A549 (cell line): ENCODE measurements at regions not wholly inside any gene's neighbourhood (a gene's known extent, or its start where the extent isn't known, plus 50 kb on each side); places are given as distances from the start of the nearest gene placed in this dataset.
A peak's percentile ranks its signal among the peaks of the same experiment; 100 is the strongest.
"Not testable (repeated sequence)": the region's sequence is repeated elsewhere in the genome, so short reads cannot be mapped to it uniquely, and the experiment has no call there.

ENCODE experiments used
- ATAC-seq, 2 experiments: fragments of 200-7000 bp in 1 of 2; fragments of >200 bp in 1 of 2; cut with Nextera tagmentation in 1 of 2; cut with Tn5 transposase in 1 of 2; 3 replicates each; pipeline versions ENCODE4 v1.8.0 to v1.9.1; 2018 to 2020; ENCODE audit warnings: mild to moderate bottlenecking in 1 of 2, moderate library complexity in 1 of 2
- CTCF ChIA-PET: fragments of 300-600 bp; sonication (Branson Sonifier 250); formaldehyde crosslinking; extraction: SDS; loops from one replicate; lab custom pipeline; 2021; ENCODE audit warnings: antibody characterized with exemption, inconsistent platforms; lab: Yijun Ruan, JAX
- POLR2A ChIA-PET: fragments of 350-600 bp; formaldehyde crosslinking; extraction: SDS; loops from one replicate; lab custom pipeline; 2021; ENCODE audit warnings: antibody characterized with exemption, inconsistent platforms; lab: Yijun Ruan, JAX
- DNase-seq, 2 experiments: peaks; one replicate each; pipeline versions ENCODE4 v3.0.0 to v3.0.0-alpha.2; 2011 to 2016; ENCODE audit warnings: low read depth in 1 of 2, low spot score in 1 of 2
- FAIRE-seq: peaks from 2 replicates; lab custom pipeline; 2011; peaks lifted over from hg19 to GRCh38; lab: Jason Lieb, UNC
- H3K27ac ChIP-seq, 2 experiments: fragments of >200 bp; sonication (Bioruptor Twin); formaldehyde crosslinking; 3 replicates each; pipeline ENCODE4 v1.5.1; 2016 to 2017
- H3K4me1 ChIP-seq: fragments of >200 bp; sonication (Bioruptor Twin); formaldehyde crosslinking; 3 replicates; pipeline ENCODE4 v1.6.1; 2016
- H3K4me2 ChIP-seq: fragments of >200 bp; sonication (Bioruptor Twin); formaldehyde crosslinking; 3 replicates; pipeline ENCODE4 v1.6.1; 2016
- H3K4me3 ChIP-seq: fragments of >200 bp; sonication (Bioruptor Twin); formaldehyde crosslinking; 3 replicates; pipeline ENCODE4 v1.5.1; 2016
- H3K9me3 ChIP-seq: fragments of >200 bp; sonication (Bioruptor Twin); formaldehyde crosslinking; 3 replicates; pipeline ENCODE4 v1.6.1; 2016
- CBX2 ChIP-seq: fragments of 200-600 bp; sonication (generic); IDR thresholded peaks from 2 replicates; pipeline ENCODE4 v1.6.1; 2016; ENCODE audit warnings: low read depth, mild to moderate bottlenecking, borderline replicate concordance
- CBX8 ChIP-seq: fragments of 200-600 bp; sonication (generic); IDR thresholded peaks from 2 replicates; pipeline ENCODE4 v1.6.1; 2016
- GATA3 ChIP-seq: IDR thresholded peaks from 2 replicates; pipeline ENCODE4 v1.6.1; 2012; ENCODE audit warnings: borderline replicate concordance
- HDAC2 ChIP-seq: fragments of 200-600 bp; sonication (generic); IDR thresholded peaks from 2 replicates; pipeline ENCODE4 v1.6.1; 2016
- HEYL ChIP-seq: fragments of 250-450 bp; sonication (Bioruptor Pico); IDR thresholded peaks from 2 replicates; pipeline ENCODE4 v1.8.0; 2021; ENCODE audit warnings: mild to moderate bottlenecking, moderate library complexity
- HOXA7 ChIP-seq: fragments of 250-450 bp; sonication (Bioruptor Pico); IDR thresholded peaks from 2 replicates; pipeline ENCODE4 v1.5.0; 2020; ENCODE audit warnings: mild to moderate bottlenecking, moderate library complexity
- HOXB5 ChIP-seq: fragments of 250-450 bp; sonication (Bioruptor Pico); IDR thresholded peaks from 2 replicates; pipeline ENCODE4 v1.5.0; 2020; ENCODE audit warnings: mild to moderate bottlenecking, moderate library complexity
- KDM1A ChIP-seq: fragments of 200-600 bp; sonication (generic); IDR thresholded peaks from 2 replicates; pipeline ENCODE4 v1.6.1; 2016; ENCODE audit warnings: low read depth, mild to moderate bottlenecking
- MAFK ChIP-seq: fragments of 450-650 bp; IDR thresholded peaks from 2 replicates; pipeline ENCODE4 v1.6.1; 2014; ENCODE audit not compliant: partially characterized antibody
- NPAS2 ChIP-seq: fragments of 250-450 bp; sonication (Bioruptor Pico); IDR thresholded peaks from 2 replicates; pipeline ENCODE4 v1.8.0; 2022; ENCODE audit warnings: mild to moderate bottlenecking, moderate library complexity, borderline replicate concordance
- NR3C1 ChIP-seq: fragments of >200 bp; sonication (Bioruptor Twin); formaldehyde crosslinking; IDR thresholded peaks from 3 replicates; pipeline ENCODE4 v1.6.1; 2017
- PHF8 ChIP-seq: fragments of 200-600 bp; sonication (generic); IDR thresholded peaks from 2 replicates; pipeline ENCODE4 v1.6.1; 2016; ENCODE audit warnings: low read depth, mild to moderate bottlenecking, antibody characterized with exemption, moderate library complexity, borderline replicate concordance
- POLR2AphosphoS2 ChIP-seq: conservative IDR thresholded peaks from 2 replicates; pipeline ENCODE4 v1.6.1; 2012; ENCODE audit warnings: low read length, improper control_type of control experiment, inconsistent platforms
- TP53 ChIP-seq: fragments of 250-450 bp; sonication (Bioruptor Pico); IDR thresholded peaks from 2 replicates; pipeline ENCODE4 v1.5.0; 2021; ENCODE audit warnings: mild to moderate bottlenecking, moderate library complexity
- ZC3H11A ChIP-seq: fragments of 450-650 bp; IDR thresholded peaks from 2 replicates; pipeline ENCODE4 v1.6.1; 2014; ENCODE audit warnings: antibody characterized with exemption, mild to moderate bottlenecking
- WGBS: methylation state at CpG from one replicate; pipeline ENCODE4 v1.1.6; 2017; ENCODE audit errors: missing lambda C conversion rate; 5-methylcytosine and 5-hydroxymethylcytosine counted together
- small RNA-seq, 6 experiments: library from RNA; depleted of rRNA; stranded (forward); fragments of <200 nt; gene quantifications; one replicate each; pipeline ENCODE3, GENCODE V24; 2012
- TF ChIP-seq, protein P1 (sequence below): fragments of >200 bp; sonication (Bioruptor Twin); formaldehyde crosslinking; IDR thresholded peaks from 2 replicates; pipeline ENCODE4 v1.6.1; 2016
- TF ChIP-seq, protein P2 (sequence below): IDR thresholded peaks from 2 replicates; pipeline ENCODE4 v1.6.1; 2012; ENCODE audit warnings: low read depth, borderline replicate concordance

DNA sequence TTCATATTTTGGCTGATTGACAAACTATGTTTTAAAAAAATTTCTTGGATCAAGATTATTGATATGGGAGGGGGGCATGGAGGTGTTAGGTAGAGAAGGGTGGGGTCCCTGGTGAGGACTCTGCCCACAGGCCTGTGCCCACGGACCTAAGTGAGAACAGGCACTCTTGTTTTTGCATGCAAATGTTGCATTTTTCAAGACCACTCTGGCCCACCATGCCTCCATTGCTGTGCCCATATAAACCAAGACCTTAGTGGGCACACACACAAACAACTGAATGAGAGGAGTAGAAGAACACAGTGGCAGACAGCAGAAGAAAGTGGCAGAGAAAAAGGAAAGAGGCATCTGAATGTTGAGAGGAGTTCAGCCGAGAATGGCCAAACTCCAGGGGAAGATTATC, 69.6 kb upstream of the ZNF98 start:
- POLR2A ChIA-PET, result no interaction called here
- TF ChIP-seq KDM1A (no peak), NPAS2 (CRISPR knock-in tag) (no peak), HEYL (CRISPR knock-in tag) (no peak)
- Histone ChIP-seq H3K4me2 (no peak overlapping the region), H3K4me1 (no peaks in the 10 kb centered on the region), H3K27ac (no peak overlapping the region), H3K9me3 (peaks cover 65% of the 10 kb centered on the region), H3K4me3 (no peak overlapping the region)
- DNase-seq, result no peak
- 1% methylated on average over 2 of the region's 2 CpGs for WGBS
- CTCF ChIA-PET, result no interaction called here
- no peak for ATAC-seq
- no peak for FAIRE-seq

DNA sequence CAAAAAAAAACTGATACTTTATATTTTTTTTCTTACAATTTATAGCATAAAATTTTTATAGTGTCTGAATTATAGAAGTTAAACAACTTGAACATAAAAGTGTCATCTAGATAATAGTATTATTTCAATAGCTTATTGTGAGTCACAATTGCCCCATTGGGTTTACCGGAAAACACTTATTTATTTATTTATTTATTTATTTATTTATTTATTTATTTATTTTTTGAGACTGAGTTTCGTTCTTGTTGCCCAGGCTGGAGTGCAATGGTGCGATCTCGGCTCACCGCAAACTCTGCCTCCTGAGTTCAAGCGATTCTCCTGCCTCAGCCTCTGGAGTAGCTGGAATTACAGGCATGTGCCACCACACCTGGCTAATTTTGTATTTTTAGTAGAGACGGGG, 61.4 kb upstream of the ZNF98 start:
- H3K27ac ChIP-seq, H3K4me3 ChIP-seq, H3K4me1 ChIP-seq, ATAC-seq, FAIRE-seq, DNase-seq, POLR2A ChIA-PET, H3K4me2 ChIP-seq, CTCF ChIA-PET: not testable (repeated sequence)
- H3K9me3 ChIP-seq, result peaks cover 83% of the 10 kb centered on the region
- 41% methylated on average over 7 of the region's 7 CpGs for WGBS
- TF ChIP-seq ZC3H11A, result peak; percentile 78

DNA sequence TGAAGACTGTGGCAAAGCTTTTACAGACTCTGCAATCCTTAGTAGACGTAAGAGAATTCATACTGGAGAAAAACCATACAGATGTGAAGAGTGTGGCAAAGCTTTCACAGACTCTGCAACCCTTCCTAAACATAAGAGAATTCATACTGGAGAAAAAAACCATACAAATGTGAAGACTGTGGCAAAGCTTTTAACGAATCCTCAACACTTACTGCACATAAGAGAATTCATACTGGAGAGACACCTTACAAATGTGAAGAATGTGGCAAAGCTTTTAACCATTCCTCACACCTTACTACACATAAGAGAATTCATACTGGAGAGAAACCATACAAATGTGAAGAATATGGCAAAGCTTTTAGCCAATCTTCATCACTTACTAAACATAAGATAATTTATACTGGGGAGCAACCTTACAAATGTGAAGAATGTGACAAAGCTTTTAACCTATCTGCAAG, 50.1 kb upstream of the ZNF98 start:
- FAIRE-seq (no peak), ATAC-seq (no peak), DNase-seq (no peak)
- Histone ChIP-seq H3K4me2 (no peak overlapping the region), H3K9me3 (peaks cover 80% of the 10 kb centered on the region), H3K4me1 (no peaks in the 10 kb centered on the region), H3K4me3 (no peak overlapping the region), H3K27ac (no peak overlapping the region)
- ChIA-PET POLR2A (no interaction called here), CTCF (interaction anchor here (1.6 kb wide), 1 partner anchor 12 kb away, joined by 3 read pairs; no protein-coding TSS in a partner anchor)
- 11% methylated on average over 2 of the region's 2 CpGs for WGBS
- TF ChIP-seq GATA3 (peak; percentile 49; the same call in 1 of the 2 replicates), CBX2 (no peak), MAFK (no peak), POLR2AphosphoS2 (no peak), CBX8 (no peak), HOXA7 (no peak), NR3C1 (no peak), TP53 (CRISPR knock-in tag) (no peak), PHF8 (no peak), HDAC2 (no peak), HOXB5 (CRISPR knock-in tag) (no peak)
- TF ChIP-seq, protein P1, sequence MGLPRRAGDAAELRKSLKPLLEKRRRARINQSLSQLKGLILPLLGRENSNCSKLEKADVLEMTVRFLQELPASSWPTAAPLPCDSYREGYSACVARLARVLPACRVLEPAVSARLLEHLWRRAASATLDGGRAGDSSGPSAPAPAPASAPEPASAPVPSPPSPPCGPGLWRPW, result 0 out of 2 replicates have a peak, but pooled peaks have one; percentile 13
- TF ChIP-seq, protein P2, sequence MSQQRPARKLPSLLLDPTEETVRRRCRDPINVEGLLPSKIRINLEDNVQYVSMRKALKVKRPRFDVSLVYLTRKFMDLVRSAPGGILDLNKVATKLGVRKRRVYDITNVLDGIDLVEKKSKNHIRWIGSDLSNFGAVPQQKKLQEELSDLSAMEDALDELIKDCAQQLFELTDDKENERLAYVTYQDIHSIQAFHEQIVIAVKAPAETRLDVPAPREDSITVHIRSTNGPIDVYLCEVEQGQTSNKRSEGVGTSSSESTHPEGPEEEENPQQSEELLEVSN, result no peak

Small RNA genes in the stretch of these regions (small RNA-seq; reads per million reads assigned to genes)
- 0 reads per million in 6 experiments for gene AC004004.1
